ENCODE measurements at regions not wholly inside any gene's neighbourhood (a gene's known extent, or its start where the extent isn't known, plus 50 kb on each side); places are given as distances from the start of the nearest gene placed in this dataset.

GRCh38 chrX:39165773-39166172 lies 364.5 kb downstream of the MID1IP1 start:
- Histone ChIP-seq H3K27me3 (ENCODE audit: control insufficient read depth in 3 of 3, insufficient read depth in 3 of 3, low read length in 3 of 3) (peaks cover 0 to 15% (median 3%) of the 10 kb centered on the region in 3 donors), H3K4me1 (ENCODE audit: control insufficient read depth in 3 of 3, insufficient read depth in 3 of 3, low read length in 3 of 3) (peaks cover 0 to 6% (median 3%) of the 10 kb centered on the region in 3 donors), H3K36me3 (ENCODE audit: control insufficient read depth in 3 of 3, insufficient read depth in 3 of 3, low read length in 3 of 3) (no peaks in the 10 kb centered on the region), H3K9ac (ENCODE audit: low read depth in 1 of 3, low read length in 3 of 3) (no peak overlapping the region), H3K9me3 (ENCODE audit: control insufficient read depth in 3 of 3, low read length in 3 of 3) (no peaks in the 10 kb centered on the region), H3K4me3 (ENCODE audit: low read length in 3 of 3) (no peak overlapping the region), H3K27ac (ENCODE audit: low read depth, low read length) (no peak overlapping the region)

DNA sequence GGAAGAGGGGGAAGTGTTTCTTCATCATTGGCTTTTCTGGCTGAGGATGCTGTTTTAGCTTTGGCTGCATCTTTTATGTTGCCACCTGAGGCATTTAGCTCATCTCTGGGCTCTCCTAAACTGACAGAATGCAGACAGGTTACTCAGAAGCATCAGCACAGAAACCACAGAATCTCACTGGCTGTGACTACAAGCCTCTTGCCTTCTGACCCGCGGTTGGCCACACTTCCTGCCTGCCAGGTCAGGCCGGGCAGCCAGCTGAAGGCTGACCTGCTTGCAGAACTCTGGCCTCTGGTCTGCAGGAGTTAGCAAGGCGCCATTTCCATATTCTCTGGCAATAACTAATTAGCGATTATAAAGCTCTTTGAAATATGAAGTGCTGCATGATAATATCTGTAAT lies 366.5 kb downstream of the MID1IP1 start:
- Histone ChIP-seq H3K36me3 (ENCODE audit: control insufficient read depth in 3 of 3, insufficient read depth in 3 of 3, low read length in 3 of 3) (no peaks in the 10 kb centered on the region), H3K9ac (ENCODE audit: low read depth in 1 of 3, low read length in 3 of 3) (no peak overlapping the region), H3K4me1 (ENCODE audit: control insufficient read depth in 3 of 3, insufficient read depth in 3 of 3, low read length in 3 of 3) (peaks cover 0 to 6% (median 3%) of the 10 kb centered on the region in 3 donors), H3K9me3 (ENCODE audit: control insufficient read depth in 3 of 3, low read length in 3 of 3) (no peaks in the 10 kb centered on the region), H3K4me3 (ENCODE audit: low read length in 3 of 3) (no peak overlapping the region), H3K27ac (ENCODE audit: low read depth, low read length) (no peak overlapping the region), H3K27me3 (ENCODE audit: control insufficient read depth in 3 of 3, insufficient read depth in 3 of 3, low read length in 3 of 3) (peaks cover 0 to 15% (median 0%) of the 10 kb centered on the region in 3 donors)

DNA sequence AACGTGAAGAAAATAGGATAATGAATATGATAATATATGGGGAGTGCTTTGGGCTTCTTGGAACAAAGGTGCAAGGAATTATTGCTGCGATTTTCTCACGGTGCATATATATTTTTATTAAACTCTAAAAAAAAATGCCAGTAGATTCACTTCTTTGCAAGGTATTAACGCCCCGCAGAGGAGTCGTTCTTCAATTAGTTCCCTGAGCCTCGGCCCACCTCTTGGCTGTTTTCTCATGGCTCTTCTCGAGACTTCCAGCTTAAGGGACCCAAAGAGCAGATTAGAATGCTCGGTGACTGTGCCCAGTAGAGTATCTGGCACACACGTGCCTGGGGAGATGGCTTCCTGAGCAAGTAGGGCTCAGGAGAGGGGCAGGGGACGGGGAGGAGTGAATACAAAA lies 367.4 kb downstream of the MID1IP1 start:
- peaks cover 0 to 9% (median 0%) of the 10 kb centered on the region in 3 donors for H3K27me3 ChIP-seq (ENCODE audit: control insufficient read depth in 3 of 3, insufficient read depth in 3 of 3, low read length in 3 of 3)
- H3K36me3 ChIP-seq (ENCODE audit: control insufficient read depth in 3 of 3, insufficient read depth in 3 of 3, low read length in 3 of 3): no peaks in the 10 kb centered on the region
- H3K27ac ChIP-seq (ENCODE audit: low read depth, low read length): no peak overlapping the region
- H3K9ac ChIP-seq (ENCODE audit: low read depth in 1 of 3, low read length in 3 of 3): no peak overlapping the region
- H3K4me3 ChIP-seq (ENCODE audit: low read length in 3 of 3): no peak overlapping the region
- no peaks in the 10 kb centered on the region for H3K9me3 ChIP-seq (ENCODE audit: control insufficient read depth in 3 of 3, low read length in 3 of 3)
- H3K4me1 ChIP-seq (ENCODE audit: control insufficient read depth in 3 of 3, insufficient read depth in 3 of 3, low read length in 3 of 3): peaks cover 0 to 6% (median 3%) of the 10 kb centered on the region in 3 donors

- peaks cover 3 to 5% (median 4%) of the 10 kb centered on the region in 3 donors for H3K4me1 ChIP-seq (ENCODE audit: control insufficient read depth in 3 of 3, insufficient read depth in 3 of 3, low read length in 3 of 3)
- H3K27ac ChIP-seq (ENCODE audit: low read depth, low read length): no peak overlapping the region
- no peak overlapping the region for H3K9ac ChIP-seq (ENCODE audit: low read depth in 1 of 3, low read length in 3 of 3)
- peaks cover 0 to 6% (median 0%) of the 10 kb centered on the region in 3 donors for H3K27me3 ChIP-seq (ENCODE audit: control insufficient read depth in 3 of 3, insufficient read depth in 3 of 3, low read length in 3 of 3)
- no peaks in the 10 kb centered on the region for H3K9me3 ChIP-seq (ENCODE audit: control insufficient read depth in 3 of 3, low read length in 3 of 3)
- H3K4me3 ChIP-seq (ENCODE audit: low read length in 3 of 3): no peak overlapping the region
- no peaks in the 10 kb centered on the region for H3K36me3 ChIP-seq (ENCODE audit: control insufficient read depth in 3 of 3, insufficient read depth in 3 of 3, low read length in 3 of 3)
Measured at GRCh38 chrX:39169976-39170375, 368.7 kb downstream of the MID1IP1 start.

GRCh38 chrX:39170464-39170863 lies 369.2 kb downstream of the MID1IP1 start:
- no peak overlapping the region for H3K9ac ChIP-seq (ENCODE audit: low read depth in 1 of 3, low read length in 3 of 3)
- peaks cover 4 to 5% (median 4%) of the 10 kb centered on the region in 3 donors for H3K4me1 ChIP-seq (ENCODE audit: control insufficient read depth in 3 of 3, insufficient read depth in 3 of 3, low read length in 3 of 3)
- no peak overlapping the region for H3K27ac ChIP-seq (ENCODE audit: low read depth, low read length)
- no peaks in the 10 kb centered on the region for H3K9me3 ChIP-seq (ENCODE audit: control insufficient read depth in 3 of 3, low read length in 3 of 3)
- H3K4me3 ChIP-seq (ENCODE audit: low read length in 3 of 3): no peak overlapping the region
- H3K36me3 ChIP-seq (ENCODE audit: control insufficient read depth in 3 of 3, insufficient read depth in 3 of 3, low read length in 3 of 3): no peaks in the 10 kb centered on the region
- H3K27me3 ChIP-seq (ENCODE audit: control insufficient read depth in 3 of 3, insufficient read depth in 3 of 3, low read length in 3 of 3): peaks cover 0 to 6% (median 0%) of the 10 kb centered on the region in 3 donors

DNA sequence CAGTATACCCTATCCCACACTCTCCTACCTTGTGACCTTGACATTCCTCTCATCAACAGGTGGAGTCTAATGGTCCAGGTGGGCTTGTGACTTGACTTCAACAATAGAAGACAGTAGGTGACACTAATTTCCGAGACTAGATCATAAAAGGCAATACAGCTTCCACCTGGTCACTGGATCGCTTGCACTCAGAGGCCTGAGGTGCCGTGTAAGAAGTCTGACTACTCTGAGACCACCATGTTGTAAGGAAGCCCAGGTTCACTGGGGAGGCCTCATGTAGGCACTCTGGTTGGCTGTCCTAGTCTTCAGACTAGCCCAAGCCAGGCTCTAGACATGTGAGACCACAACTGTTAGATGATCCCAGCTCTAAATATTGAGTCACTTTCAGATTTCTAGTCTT lies 370.4 kb downstream of the MID1IP1 start:
- H3K27ac ChIP-seq (ENCODE audit: low read depth, low read length): no peak overlapping the region
- no peak overlapping the region for H3K4me3 ChIP-seq (ENCODE audit: low read length in 3 of 3)
- H3K9ac ChIP-seq (ENCODE audit: low read depth in 1 of 3, low read length in 3 of 3): no peak overlapping the region
- H3K4me1 ChIP-seq (ENCODE audit: control insufficient read depth in 3 of 3, insufficient read depth in 3 of 3, low read length in 3 of 3): peaks cover 2 to 6% (median 5%) of the 10 kb centered on the region in 3 donors
- H3K9me3 ChIP-seq (ENCODE audit: control insufficient read depth in 3 of 3, low read length in 3 of 3): no peaks in the 10 kb centered on the region
- H3K27me3 ChIP-seq (ENCODE audit: control insufficient read depth in 3 of 3, insufficient read depth in 3 of 3, low read length in 3 of 3): no peaks in the 10 kb centered on the region
- no peaks in the 10 kb centered on the region for H3K36me3 ChIP-seq (ENCODE audit: control insufficient read depth in 3 of 3, insufficient read depth in 3 of 3, low read length in 3 of 3)

GRCh38 chrX:39174241-39174771 lies 373.0 kb downstream of the MID1IP1 start:
- Histone ChIP-seq H3K27me3 (ENCODE audit: control insufficient read depth in 3 of 3, insufficient read depth in 3 of 3, low read length in 3 of 3) (no peaks in the 10 kb centered on the region), H3K4me1 (ENCODE audit: control insufficient read depth in 3 of 3, insufficient read depth in 3 of 3, low read length in 3 of 3) (peaks cover 2 to 6% (median 5%) of the 10 kb centered on the region in 3 donors), H3K4me3 (ENCODE audit: low read length in 3 of 3) (peak overlapping the region in 1 of 3 donors; percentile 13), H3K9ac (ENCODE audit: low read depth in 1 of 3, low read length in 3 of 3) (no peak overlapping the region), H3K36me3 (ENCODE audit: control insufficient read depth in 3 of 3, insufficient read depth in 3 of 3, low read length in 3 of 3) (no peaks in the 10 kb centered on the region), H3K27ac (ENCODE audit: low read depth, low read length) (no peak overlapping the region), H3K9me3 (ENCODE audit: control insufficient read depth in 3 of 3, low read length in 3 of 3) (no peaks in the 10 kb centered on the region)

DNA sequence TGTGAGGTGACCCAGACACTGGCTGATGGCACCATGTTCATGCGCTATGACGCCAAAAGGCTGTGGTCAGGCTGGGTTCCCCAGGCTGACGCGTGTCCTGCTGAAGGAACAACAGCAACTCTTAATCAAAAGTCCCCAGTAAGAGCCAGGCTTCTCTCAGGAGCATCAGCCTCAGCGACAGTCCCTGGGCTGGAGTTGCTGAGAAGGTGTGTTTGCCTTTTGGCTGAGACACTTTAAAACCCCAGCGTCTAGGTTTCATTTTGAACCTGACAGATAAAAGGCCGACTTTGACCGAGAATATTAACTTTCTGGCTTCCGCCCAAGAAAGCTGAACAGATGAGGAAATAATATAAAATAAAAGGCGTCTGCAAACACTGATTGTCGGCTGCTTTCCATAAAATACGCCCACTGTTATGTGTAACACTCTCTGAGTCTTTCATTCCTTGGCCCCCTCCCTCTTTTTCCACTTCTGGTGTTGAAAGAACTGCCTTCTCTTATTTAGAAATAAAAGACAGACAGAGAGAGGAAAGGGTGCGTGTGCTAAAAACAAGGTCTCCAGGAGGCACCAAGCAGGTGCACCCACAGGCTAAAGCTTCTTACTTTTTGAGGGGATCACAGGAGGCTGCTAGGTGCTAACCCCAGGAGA lies 373.6 kb downstream of the MID1IP1 start:
- Histone ChIP-seq H3K27ac (ENCODE audit: low read depth, low read length) (no peak overlapping the region), H3K4me1 (ENCODE audit: control insufficient read depth in 3 of 3, insufficient read depth in 3 of 3, low read length in 3 of 3) (peaks cover 2 to 6% (median 5%) of the 10 kb centered on the region in 3 donors), H3K9ac (ENCODE audit: low read depth in 1 of 3, low read length in 3 of 3) (peak overlapping the region in 1 of 3 donors; percentile 25), H3K4me3 (ENCODE audit: low read length in 3 of 3) (peak overlapping the region in 2 of 3 donors; percentile 13 to 38), H3K36me3 (ENCODE audit: control insufficient read depth in 3 of 3, insufficient read depth in 3 of 3, low read length in 3 of 3) (no peaks in the 10 kb centered on the region), H3K27me3 (ENCODE audit: control insufficient read depth in 3 of 3, insufficient read depth in 3 of 3, low read length in 3 of 3) (no peaks in the 10 kb centered on the region), H3K9me3 (ENCODE audit: control insufficient read depth in 3 of 3, low read length in 3 of 3) (no peaks in the 10 kb centered on the region)

- Histone ChIP-seq H3K9ac (ENCODE audit: low read depth in 1 of 3, low read length in 3 of 3) (peak overlapping the region in 1 of 3 donors; percentile 25), H3K9me3 (ENCODE audit: control insufficient read depth in 3 of 3, low read length in 3 of 3) (no peaks in the 10 kb centered on the region), H3K27me3 (ENCODE audit: control insufficient read depth in 3 of 3, insufficient read depth in 3 of 3, low read length in 3 of 3) (no peaks in the 10 kb centered on the region), H3K4me3 (ENCODE audit: low read length in 3 of 3) (no peak overlapping the region), H3K27ac (ENCODE audit: low read depth, low read length) (no peak overlapping the region), H3K36me3 (ENCODE audit: control insufficient read depth in 3 of 3, insufficient read depth in 3 of 3, low read length in 3 of 3) (no peaks in the 10 kb centered on the region), H3K4me1 (ENCODE audit: control insufficient read depth in 3 of 3, insufficient read depth in 3 of 3, low read length in 3 of 3) (peaks cover 2 to 6% (median 5%) of the 10 kb centered on the region in 3 donors)
Measured at GRCh38 chrX:39175418-39176057, 374.3 kb downstream of the MID1IP1 start.

- no peak overlapping the region for H3K9ac ChIP-seq (ENCODE audit: low read depth in 1 of 3, low read length in 3 of 3)
- no peak overlapping the region for H3K4me3 ChIP-seq (ENCODE audit: low read length in 3 of 3)
- H3K27ac ChIP-seq (ENCODE audit: low read depth, low read length): no peak overlapping the region
- no peaks in the 10 kb centered on the region for H3K36me3 ChIP-seq (ENCODE audit: control insufficient read depth in 3 of 3, insufficient read depth in 3 of 3, low read length in 3 of 3)
- H3K9me3 ChIP-seq (ENCODE audit: control insufficient read depth in 3 of 3, low read length in 3 of 3): no peaks in the 10 kb centered on the region
- H3K4me1 ChIP-seq (ENCODE audit: control insufficient read depth in 3 of 3, insufficient read depth in 3 of 3, low read length in 3 of 3): peaks cover 2 to 6% (median 5%) of the 10 kb centered on the region in 3 donors
- H3K27me3 ChIP-seq (ENCODE audit: control insufficient read depth in 3 of 3, insufficient read depth in 3 of 3, low read length in 3 of 3): no peaks in the 10 kb centered on the region
Measured at GRCh38 chrX:39176105-39176504, 374.8 kb downstream of the MID1IP1 start.

Measured in skeletal muscle tissue (tissue), 3 donors.